Trophoblast cell (in vitro differentiated cells and primary cell): ENCODE measurements at regions not wholly inside any gene's neighbourhood (a gene's known extent, or its start where the extent isn't known, plus 50 kb on each side); places are given as distances from the start of the nearest gene placed in this dataset.

Experiments used
- DNase-seq, 2 donors: peaks; one replicate each; pipeline ENCODE4 v3.0.0-alpha.2; 2016
- H2AFZ ChIP-seq: 2 replicates; pipeline ENCODE4 v1.6.1; 2013; ENCODE audit warnings: low read length, moderate library complexity, mild to moderate bottlenecking; ENCODE audit not compliant: insufficient read depth, poor library complexity
- H2AK5ac ChIP-seq: 2 replicates; pipeline ENCODE4 v1.6.1; 2013; ENCODE audit warnings: mild to moderate bottlenecking, low read length
- H2BK120ac ChIP-seq: 2 replicates; pipeline ENCODE4 v1.6.1; 2013; ENCODE audit warnings: low read length, mild to moderate bottlenecking, moderate library complexity; ENCODE audit not compliant: insufficient read depth, poor library complexity
- H2BK12ac ChIP-seq: 2 replicates; pipeline ENCODE4 v1.6.1; 2013; ENCODE audit warnings: mild to moderate bottlenecking, low read length, moderate library complexity
- H2BK5ac ChIP-seq: 2 replicates; pipeline ENCODE4 v1.6.1; 2013; ENCODE audit warnings: low read length, low read depth, moderate library complexity, mild to moderate bottlenecking; ENCODE audit not compliant: poor library complexity
- H3K14ac ChIP-seq: 2 replicates; pipeline ENCODE4 v1.6.1; 2013; ENCODE audit warnings: mild to moderate bottlenecking, low read length
- H3K18ac ChIP-seq: 2 replicates; pipeline ENCODE4 v1.6.1; 2013; ENCODE audit warnings: mild to moderate bottlenecking, low read length
- H3K23ac ChIP-seq: 2 replicates; pipeline ENCODE4 v1.6.1; 2013; ENCODE audit warnings: low read length
- H3K27ac ChIP-seq: 2 replicates; pipeline ENCODE4 v1.5.1; 2013; ENCODE audit warnings: low read depth, mild to moderate bottlenecking, inconsistent platforms, low read length, moderate library complexity
- H3K27me3 ChIP-seq: 2 replicates; pipeline ENCODE4 v1.6.1; 2013; ENCODE audit warnings: inconsistent platforms, mild to moderate bottlenecking, low read length, moderate library complexity; ENCODE audit not compliant: insufficient read depth
- H3K36me3 ChIP-seq, 2 experiments: 1 replicate in 1 of 2; 2 replicates in 1 of 2; pipeline ENCODE4 v1.6.1; 2013; ENCODE audit warnings: low read length in 2 of 2, mild to moderate bottlenecking in 2 of 2, moderate library complexity in 1 of 2; ENCODE audit not compliant: insufficient read depth in 2 of 2, control insufficient read depth in 1 of 2
- H3K4ac ChIP-seq: 2 replicates; pipeline ENCODE4 v1.6.1; 2013; ENCODE audit warnings: low read depth, mild to moderate bottlenecking, low read length, moderate library complexity
- H3K4me1 ChIP-seq, 2 experiments: 1 replicate in 1 of 2; 2 replicates in 1 of 2; pipeline ENCODE4 v1.6.1; 2013; ENCODE audit warnings: low read length in 2 of 2, mild to moderate bottlenecking in 2 of 2, moderate library complexity in 1 of 2; ENCODE audit not compliant: insufficient read depth in 2 of 2, control insufficient read depth in 1 of 2
- H3K4me2 ChIP-seq: 2 replicates; pipeline ENCODE4 v1.6.1; 2013; ENCODE audit warnings: inconsistent platforms, mild to moderate bottlenecking, low read length, moderate library complexity
- H3K4me3 ChIP-seq: 2 replicates; pipeline ENCODE4 v1.5.1; 2013; ENCODE audit warnings: mild to moderate bottlenecking, low read depth, low read length, inconsistent platforms
- H3K79me1 ChIP-seq: one replicate; pipeline ENCODE4 v1.6.1; 2013; ENCODE audit warnings: low read length
- H3K79me2 ChIP-seq: 2 replicates; pipeline ENCODE4 v1.6.1; 2013; ENCODE audit warnings: low read length, mild to moderate bottlenecking; ENCODE audit not compliant: control insufficient read depth, insufficient read depth, poor library complexity
- H3K9ac ChIP-seq: 2 replicates; pipeline ENCODE4 v1.6.1; 2013; ENCODE audit warnings: mild to moderate bottlenecking, low read length
- H3K9me3 ChIP-seq: 2 replicates; pipeline ENCODE4 v1.6.1; 2013; ENCODE audit warnings: low read depth, mild to moderate bottlenecking, control low read depth, inconsistent platforms, low read length; ENCODE audit not compliant: insufficient read depth
- H4K12ac ChIP-seq: 2 replicates; pipeline ENCODE4 v1.6.1; 2013; ENCODE audit warnings: low read depth, mild to moderate bottlenecking, low read length, moderate library complexity
- H4K8ac ChIP-seq: 2 replicates; pipeline ENCODE4 v1.6.1; 2013; ENCODE audit warnings: low read depth, mild to moderate bottlenecking, low read length, moderate library complexity
- H4K91ac ChIP-seq: one replicate; pipeline ENCODE4 v1.6.1; 2013; ENCODE audit warnings: low read depth, mild to moderate bottlenecking, low read length, moderate library complexity
- WGBS: extraction: QIAGEN DNeasy Blood & Tissue Kit; methylation state at CpG from one replicate; pipeline ENCODE4 v1.1.7; 2013; ENCODE audit warnings: missing lambda C conversion rate; ENCODE audit not compliant: insufficient read length, insufficient coverage; ENCODE audit errors: extremely low coverage; 5-methylcytosine and 5-hydroxymethylcytosine counted together

GRCh38 chr10:35768731-35769130 is 126.6 kb upstream of the FZD8 start:
- no peak overlapping the region for H2BK120ac ChIP-seq
- no peak overlapping the region for H2AK5ac ChIP-seq
- no peak for DNase-seq
- no peak overlapping the region for H3K9ac ChIP-seq
- H3K4me3 ChIP-seq = no peak overlapping the region
- H3K14ac ChIP-seq = no peak overlapping the region
- H3K4me1 ChIP-seq = peaks cover 5 to 6% of the 10 kb centered on the region in 2 experiments
- no CpG with 5 or more reads among the region's 6 CpGs for WGBS
- H3K79me1 ChIP-seq = no peaks in the 10 kb centered on the region
- H3K27ac ChIP-seq = no peak overlapping the region
- no peak overlapping the region for H3K4me2 ChIP-seq
- no peak overlapping the region for H2AFZ ChIP-seq
- H3K23ac ChIP-seq = no peak overlapping the region
- H4K91ac ChIP-seq = no peak overlapping the region
- H3K4ac ChIP-seq = no peak overlapping the region
- H3K18ac ChIP-seq = no peak overlapping the region
- no peaks in the 10 kb centered on the region for H3K27me3 ChIP-seq
- no peaks in the 10 kb centered on the region for H3K36me3 ChIP-seq
- H3K9me3 ChIP-seq = peaks cover 2% of the 10 kb centered on the region
- no peak overlapping the region for H4K8ac ChIP-seq
- H4K12ac ChIP-seq = no peak overlapping the region
- H3K79me2 ChIP-seq = no peaks in the 10 kb centered on the region
- no peak overlapping the region for H2BK5ac ChIP-seq
- no peak overlapping the region for H2BK12ac ChIP-seq

DNA sequence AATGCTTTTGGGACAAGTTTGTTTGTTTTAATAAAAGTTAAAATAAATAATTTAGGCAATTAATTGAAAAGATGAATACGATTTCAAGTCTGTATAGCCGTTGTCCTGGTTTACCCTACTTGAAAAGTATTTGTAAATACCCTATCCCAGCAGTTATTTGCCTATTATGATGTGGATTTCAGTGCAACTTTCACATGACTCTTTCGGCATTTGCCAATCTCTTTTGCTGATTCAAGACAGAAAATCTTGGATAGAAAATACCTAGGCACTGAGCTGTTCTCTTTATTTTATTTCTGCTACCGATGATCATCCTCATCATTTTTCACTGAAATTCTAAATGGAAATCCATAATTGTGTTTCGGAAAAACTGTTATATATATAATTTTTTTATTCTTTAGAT is 125.9 kb upstream of the FZD8 start:
- no peak overlapping the region for H2BK5ac ChIP-seq
- H2AK5ac ChIP-seq = no peak overlapping the region
- H3K36me3 ChIP-seq = no peaks in the 10 kb centered on the region
- no peak overlapping the region for H3K4me3 ChIP-seq
- no peak overlapping the region for H3K23ac ChIP-seq
- no peak overlapping the region for H3K4me2 ChIP-seq
- H2BK12ac ChIP-seq = no peak overlapping the region
- no peak overlapping the region for H3K18ac ChIP-seq
- no peaks in the 10 kb centered on the region for H3K79me1 ChIP-seq
- H4K8ac ChIP-seq = no peak overlapping the region
- WGBS = no CpG with 5 or more reads among the region's 5 CpGs
- no peak overlapping the region for H3K4ac ChIP-seq
- no peaks in the 10 kb centered on the region for H3K79me2 ChIP-seq
- no peak overlapping the region for H3K14ac ChIP-seq
- H4K12ac ChIP-seq = no peak overlapping the region
- H3K9me3 ChIP-seq = peaks cover 2% of the 10 kb centered on the region
- no peak overlapping the region for H3K9ac ChIP-seq
- no peaks in the 10 kb centered on the region for H3K27me3 ChIP-seq
- H2BK120ac ChIP-seq = no peak overlapping the region
- peaks cover 5 to 6% of the 10 kb centered on the region in 2 experiments for H3K4me1 ChIP-seq
- no peak overlapping the region for H4K91ac ChIP-seq
- no peak overlapping the region for H3K27ac ChIP-seq
- DNase-seq = peak; percentile 8 to 54
- no peak overlapping the region for H2AFZ ChIP-seq

- Histone ChIP-seq H3K4me1 (peaks cover 3 to 4% of the 10 kb centered on the region in 2 experiments), H3K23ac (no peak overlapping the region), H3K27ac (no peak overlapping the region), H2BK12ac (no peak overlapping the region), H3K14ac (no peak overlapping the region), H3K18ac (no peak overlapping the region), H4K8ac (no peak overlapping the region), H3K36me3 (no peaks in the 10 kb centered on the region), H3K79me1 (no peaks in the 10 kb centered on the region), H2BK120ac (no peak overlapping the region), H4K91ac (no peak overlapping the region), H3K4me2 (no peak overlapping the region), H3K9me3 (no peaks in the 10 kb centered on the region), H3K4ac (no peak overlapping the region), H2AFZ (no peak overlapping the region), H2AK5ac (no peak overlapping the region), H4K12ac (no peak overlapping the region), H3K27me3 (no peaks in the 10 kb centered on the region), H3K79me2 (no peaks in the 10 kb centered on the region), H2BK5ac (no peak overlapping the region), H3K9ac (no peak overlapping the region), H3K4me3 (no peak overlapping the region)
- no CpG with 5 or more reads among the region's 4 CpGs for WGBS
- DNase-seq = no peak
Observed at GRCh38 chr10:35765996-35766395, 123.9 kb upstream of the FZD8 start.

- no peaks in the 10 kb centered on the region for H3K4me1 ChIP-seq
- no peaks in the 10 kb centered on the region for H3K27me3 ChIP-seq
- no peak overlapping the region for H3K4ac ChIP-seq
- H3K9ac ChIP-seq = no peak overlapping the region
- no peaks in the 10 kb centered on the region for H3K36me3 ChIP-seq
- no peak overlapping the region for H2BK120ac ChIP-seq
- no peak overlapping the region for H3K27ac ChIP-seq
- no peak overlapping the region for H3K14ac ChIP-seq
- H2BK5ac ChIP-seq = no peak overlapping the region
- no peak overlapping the region for H2AFZ ChIP-seq
- no peak overlapping the region for H3K4me2 ChIP-seq
- no peak overlapping the region for H3K4me3 ChIP-seq
- H4K91ac ChIP-seq = no peak overlapping the region
- no peaks in the 10 kb centered on the region for H3K79me1 ChIP-seq
- H3K18ac ChIP-seq = no peak overlapping the region
- no peak overlapping the region for H4K8ac ChIP-seq
- no peaks in the 10 kb centered on the region for H3K79me2 ChIP-seq
- no peak overlapping the region for H2AK5ac ChIP-seq
- WGBS = no CpG with 5 or more reads among the region's 24 CpGs
- H3K9me3 ChIP-seq = no peaks in the 10 kb centered on the region
- no peak overlapping the region for H3K23ac ChIP-seq
- H4K12ac ChIP-seq = no peak overlapping the region
- no peak for DNase-seq
- no peak overlapping the region for H2BK12ac ChIP-seq
Observed at GRCh38 chr10:35765066-35765527, 123.0 kb upstream of the FZD8 start.
